NCI-H1092 treated with DMSO at 0.1 percent for 48 hours (cell line): ENCODE measurements at regions not wholly inside any gene's neighbourhood (a gene's known extent, or its start where the extent isn't known, plus 50 kb on each side); places are given as distances from the start of the nearest gene placed in this dataset.
A peak's percentile ranks its signal among the peaks of the same experiment; 100 is the strongest.

Experiments used
- DNase-seq: peaks from one replicate; lab custom pipeline; 2025; lab: John Stamatoyannopoulos, UW

GRCh38 chr2:28694364-28694763 lies 57.3 kb upstream of the PPP1CB start:
- DNase-seq: no peak

- DNase-seq: no peak
These were observed 56.4 kb upstream of the PPP1CB start for GRCh38 chr2:28695245-28695647.

GRCh38 chr2:28696261-28696660 lies 55.4 kb upstream of the PPP1CB start:
- DNase-seq: no peak

GRCh38 chr2:28697602-28698149 lies 54.0 kb upstream of the PPP1CB start:
- peak; percentile 9 for DNase-seq

- DNase-seq: no peak
These were observed 53.1 kb upstream of the PPP1CB start for GRCh38 chr2:28698545-28698944.
